Sigmoid colon (tissue), 6 donors: ENCODE measurements at regions not wholly inside any gene's neighbourhood (a gene's known extent, or its start where the extent isn't known, plus 50 kb on each side); places are given as distances from the start of the nearest gene placed in this dataset.

ENCODE experiments used
- DNase-seq: peaks from one replicate; pipeline ENCODE4 v3.0.0-alpha.2; 2019
- H3K27ac ChIP-seq, 4 donors: fragments of 200-600 bp; sonication (generic); one replicate each; pipeline ENCODE4 v1.5.1; 2016 to 2019; ENCODE audit warnings: mild to moderate bottlenecking in 1 of 4
- H3K27me3 ChIP-seq, 3 donors: fragments of 200-600 bp; sonication (generic); one replicate each; pipeline ENCODE4 v1.5.1; 2019; ENCODE audit warnings: mild to moderate bottlenecking in 1 of 3
- H3K36me3 ChIP-seq, 4 donors: fragments of 200-600 bp; sonication (generic); one replicate each; pipeline ENCODE4 v1.5.1; 2016 to 2019
- H3K4me1 ChIP-seq, 4 donors: fragments of 200-600 bp; sonication (generic); one replicate each; pipeline ENCODE4 v1.5.1; 2017 to 2019
- H3K4me3 ChIP-seq, 4 donors: fragments of 200-600 bp; sonication (generic); one replicate each; pipeline ENCODE4 v1.5.1; 2017 to 2019; ENCODE audit warnings: mild to moderate bottlenecking in 2 of 4, moderate library complexity in 1 of 4
- H3K9me3 ChIP-seq, 4 donors: fragments of 200-600 bp in 3 of 4; sonication (generic) in 3 of 4; one replicate each; pipeline versions ENCODE4 v1.5.1 to v1.6.1; 2013 to 2019
- CTCF ChIP-seq, 4 experiments: fragments of 450-650 bp in 3 of 4; fragments of 200-600 bp in 1 of 4; IDR thresholded peaks; one replicate each; pipeline ENCODE4 v1.5.1; 2016 to 2019; ENCODE audit warnings: antibody characterized with exemption in 4 of 4, mild to moderate bottlenecking in 3 of 4, moderate library complexity in 2 of 4
- EP300 ChIP-seq, 4 donors: sonication (generic); formaldehyde crosslinking; IDR thresholded peaks; one replicate each; pipeline ENCODE4 v1.6.1; 2017; ENCODE audit warnings: antibody characterized with exemption in 4 of 4
- POLR2A ChIP-seq, 2 donors: fragments of 450-650 bp; IDR thresholded peaks; one replicate each; pipeline ENCODE4 v1.6.1; 2016; ENCODE audit warnings: antibody characterized with exemption in 2 of 2, mild to moderate bottlenecking in 2 of 2, moderate library complexity in 2 of 2
- POLR2AphosphoS5 ChIP-seq, 4 donors: sonication (generic); formaldehyde crosslinking; IDR thresholded peaks; one replicate each; pipeline ENCODE4 v1.6.1; 2017; ENCODE audit warnings: antibody characterized with exemption in 4 of 4
- WGBS, 2 donors: extraction: QIAGEN DNeasy Blood & Tissue Kit; methylation state at CpG; one replicate each; pipeline ENCODE4 v1.1.7; 2013; 5-methylcytosine and 5-hydroxymethylcytosine counted together
- intact Hi-C: fragments of 100-400 bp; cut with DNase I; formaldehyde crosslinking; loops from one replicate; pipeline ENCODE4 v1.15.1; 2023
- donor health status: healthy with polysubstance abuse.
- donor health status: healthy.

DNA sequence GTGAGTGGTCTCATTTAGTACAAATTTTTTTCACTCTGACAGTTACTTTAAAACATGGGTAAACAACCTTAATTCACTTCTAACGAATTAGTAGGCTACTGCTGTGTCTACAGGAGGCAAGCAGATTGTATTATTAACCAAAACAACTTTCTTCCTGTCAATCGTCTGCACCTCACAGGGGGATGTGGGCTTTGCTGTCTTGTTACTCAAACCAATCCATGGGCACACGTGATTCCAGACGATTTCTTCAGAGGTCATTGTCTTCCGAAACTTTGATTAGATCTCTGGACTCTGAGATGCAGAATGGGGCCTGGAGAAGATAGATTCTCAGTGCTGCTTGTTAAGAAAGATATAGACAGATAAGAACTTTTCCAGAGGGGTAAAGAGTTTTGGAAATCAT lies 327.8 kb downstream of the DHX15 start:
- DNase-seq, result no peak
- no peaks in the 10 kb centered on the region for H3K36me3 ChIP-seq
- intact Hi-C loops, result no loop called here
- WGBS, 2 donors, result 41 to 70% methylated on average over 5 of the region's 5 CpGs
- no peaks in the 10 kb centered on the region for H3K9me3 ChIP-seq
- no peak for TF ChIP-seq EP300 (IDR thresholded peaks at IDR 0.05)
- no peak for TF ChIP-seq POLR2AphosphoS5 (IDR thresholded peaks at IDR 0.05)
- no peaks in the 10 kb centered on the region for H3K4me1 ChIP-seq
- H3K27me3 ChIP-seq, result no peaks in the 10 kb centered on the region
- H3K4me3 ChIP-seq, result no peak overlapping the region
- H3K27ac ChIP-seq, result no peak overlapping the region

DNA sequence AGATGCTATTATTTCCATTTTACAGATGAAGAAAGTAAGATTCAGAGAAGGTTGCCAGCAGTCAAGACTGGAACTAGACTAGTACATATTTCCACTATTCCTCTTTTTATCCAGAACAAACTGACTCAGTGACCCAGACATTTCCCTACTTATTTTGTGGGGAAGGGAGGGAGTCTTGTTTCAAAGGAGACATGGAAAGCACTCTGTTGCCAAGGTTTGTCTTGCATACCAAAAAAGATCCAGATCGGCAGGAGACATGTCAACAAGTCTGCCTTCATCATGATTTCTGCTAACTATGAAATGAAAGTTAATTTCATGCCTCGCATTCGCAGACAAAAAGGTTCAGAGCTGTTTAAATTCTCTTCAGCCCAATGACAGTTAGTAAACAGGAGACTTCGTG lies 328.3 kb downstream of the DHX15 start:
- no peak overlapping the region for H3K27ac ChIP-seq
- H3K27me3 ChIP-seq, result no peaks in the 10 kb centered on the region
- DNase-seq, result no peak
- no peaks in the 10 kb centered on the region for H3K36me3 ChIP-seq
- intact Hi-C loops, result no loop called here
- H3K4me3 ChIP-seq, result no peak overlapping the region
- 82 to 87% methylated on average over 4 of the region's 4 CpGs for WGBS, 2 donors
- TF ChIP-seq CTCF (IDR thresholded peaks at IDR 0.05) (no peak), EP300 (IDR thresholded peaks at IDR 0.05) (no peak), POLR2A (IDR thresholded peaks at IDR 0.05) (no peak), POLR2AphosphoS5 (IDR thresholded peaks at IDR 0.05) (no peak)
- no peaks in the 10 kb centered on the region for H3K4me1 ChIP-seq
- H3K9me3 ChIP-seq, result no peaks in the 10 kb centered on the region

- Histone ChIP-seq H3K4me3 (no peak overlapping the region), H3K27ac (no peak overlapping the region), H3K27me3 (no peaks in the 10 kb centered on the region), H3K9me3 (no peaks in the 10 kb centered on the region), H3K36me3 (no peaks in the 10 kb centered on the region), H3K4me1 (peaks cover 0 to 14% (median 12%) of the 10 kb centered on the region in 4 donors)
- intact Hi-C loops, result no loop called here
- no peak for TF ChIP-seq CTCF (IDR thresholded peaks at IDR 0.05)
- no peak for TF ChIP-seq EP300 (IDR thresholded peaks at IDR 0.05)
- no peak for TF ChIP-seq POLR2A (IDR thresholded peaks at IDR 0.05)
- no peak for TF ChIP-seq POLR2AphosphoS5 (IDR thresholded peaks at IDR 0.05)
- DNase-seq, result no peak
- WGBS, 2 donors, result 48 to 80% methylated on average over 2 of the region's 2 CpGs
Measured at GRCh38 chr4:24252121-24252520, 332.2 kb downstream of the DHX15 start.

DNA sequence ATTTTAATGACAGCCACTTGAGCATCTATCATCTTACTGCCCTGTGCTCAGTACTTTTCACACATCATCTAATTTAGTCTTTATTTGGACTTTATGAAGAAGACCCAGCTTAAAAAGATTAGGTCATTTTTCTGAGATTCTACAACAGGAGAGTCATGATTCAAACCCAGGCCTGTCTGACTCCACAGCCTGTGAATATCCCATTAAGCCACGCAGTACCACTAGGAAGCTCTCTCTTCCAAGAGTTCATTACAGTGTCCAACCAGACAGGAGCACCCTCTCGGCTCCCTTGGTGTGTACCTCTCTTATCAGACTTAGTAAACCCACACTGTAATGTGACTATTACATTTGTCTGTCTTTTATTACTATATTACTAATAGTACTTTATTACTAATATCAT lies 332.8 kb downstream of the DHX15 start:
- Histone ChIP-seq H3K4me3 (no peak overlapping the region), H3K36me3 (no peaks in the 10 kb centered on the region), H3K27ac (no peak overlapping the region), H3K4me1 (peaks cover 0 to 14% (median 12%) of the 10 kb centered on the region in 4 donors), H3K27me3 (no peaks in the 10 kb centered on the region), H3K9me3 (no peaks in the 10 kb centered on the region)
- intact Hi-C loops, result no loop called here
- 80% methylated on average over 2 of the region's 2 CpGs for WGBS, 2 donors
- TF ChIP-seq POLR2AphosphoS5 (IDR thresholded peaks at IDR 0.05), result no peak
- TF ChIP-seq POLR2A (IDR thresholded peaks at IDR 0.05), result no peak
- TF ChIP-seq EP300 (IDR thresholded peaks at IDR 0.05), result no peak
- no peak for TF ChIP-seq CTCF (IDR thresholded peaks at IDR 0.05)
- no peak for DNase-seq

DNA sequence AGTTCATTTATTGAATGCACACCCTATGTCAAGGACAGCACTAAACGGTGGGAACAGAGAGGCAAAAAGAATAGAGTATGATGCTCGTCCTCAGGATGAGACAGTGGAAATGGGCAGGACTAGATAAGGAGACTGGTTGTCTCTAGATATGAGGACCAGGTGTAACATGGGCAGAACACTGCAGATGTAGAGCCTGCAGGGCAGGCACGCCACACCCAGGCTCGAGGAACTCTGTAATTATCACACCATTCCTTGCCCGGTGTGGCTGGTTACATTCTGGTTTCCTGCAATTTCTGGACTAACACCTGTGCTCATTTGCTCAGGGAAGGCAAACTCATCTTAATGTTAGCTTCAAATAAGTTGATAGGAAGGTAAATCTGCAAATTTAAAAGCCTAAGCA lies 334.4 kb downstream of the DHX15 start:
- Histone ChIP-seq H3K4me1 (peaks cover 0 to 14% (median 12%) of the 10 kb centered on the region in 4 donors), H3K4me3 (no peak overlapping the region), H3K27me3 (no peaks in the 10 kb centered on the region), H3K36me3 (no peaks in the 10 kb centered on the region), H3K27ac (no peak overlapping the region), H3K9me3 (no peaks in the 10 kb centered on the region)
- no peak for TF ChIP-seq POLR2A (IDR thresholded peaks at IDR 0.05)
- no peak for TF ChIP-seq EP300 (IDR thresholded peaks at IDR 0.05)
- no peak for TF ChIP-seq CTCF (IDR thresholded peaks at IDR 0.05)
- no peak for TF ChIP-seq POLR2AphosphoS5 (IDR thresholded peaks at IDR 0.05)
- no peak for DNase-seq
- 16 to 67% methylated on average over 5 of the region's 5 CpGs for WGBS, 2 donors
- intact Hi-C loops, result no loop called here
